Astrocyte of the cerebellum (primary cell): ENCODE measurements at regions not wholly inside any gene's neighbourhood (a gene's known extent, or its start where the extent isn't known, plus 50 kb on each side); places are given as distances from the start of the nearest gene placed in this dataset.

Source experiments
- DNase-seq: peaks from one replicate; pipeline ENCODE4 v3.0.0-alpha.2; 2011; ENCODE audit warnings: low read depth
- H3K4me3 ChIP-seq: 2 replicates; pipeline ENCODE4 v1.5.1; 2011; ENCODE audit warnings: mild to moderate bottlenecking, low read depth, low read length, moderate library complexity
- CTCF ChIP-seq: IDR thresholded peaks from 2 replicates; pipeline ENCODE4 v1.5.1; 2012; ENCODE audit warnings: low read length, low read depth, moderate library complexity, mild to moderate bottlenecking; ENCODE audit errors: missing control alignments
- in situ Hi-C: cut with HindIII; loops from 2 replicates; pipeline ENCODE4 v1.10.0; 2017; ENCODE audit warnings: low sequenced_read_pairs

- no peak for TF ChIP-seq CTCF
- in situ Hi-C loops, result loop anchor here (5.0 kb wide), 1 partner anchor 35 kb away; no protein-coding TSS in a partner anchor
- no peak overlapping the region for H3K4me3 ChIP-seq
- DNase-seq, result no peak
Measured at GRCh38 chr9:75612205-75612604, 278.3 kb upstream of the PCSK5 start.

- DNase-seq, result no peak
- no peak for TF ChIP-seq CTCF
- in situ Hi-C loops, result loop anchor here (5.0 kb wide), 1 partner anchor 35 kb away; no protein-coding TSS in a partner anchor
- no peak overlapping the region for H3K4me3 ChIP-seq
Measured at GRCh38 chr9:75612754-75613153, 277.7 kb upstream of the PCSK5 start.

GRCh38 chr9:75615284-75615683, 275.2 kb upstream of the PCSK5 start:
- no peak for DNase-seq
- no peak for TF ChIP-seq CTCF
- H3K4me3 ChIP-seq, result no peak overlapping the region
- in situ Hi-C loops, result no loop called here

- in situ Hi-C loops, result no loop called here
- no peak for DNase-seq
- no peak overlapping the region for H3K4me3 ChIP-seq
- TF ChIP-seq CTCF, result no peak
Measured at GRCh38 chr9:75616052-75616451, 274.4 kb upstream of the PCSK5 start.

- no peak overlapping the region for H3K4me3 ChIP-seq
- in situ Hi-C loops, result no loop called here
- no peak for TF ChIP-seq CTCF
- DNase-seq, result no peak
Measured at GRCh38 chr9:75616841-75617566, 273.5 kb upstream of the PCSK5 start.

- DNase-seq, result no peak
- no peak for TF ChIP-seq CTCF
- in situ Hi-C loops, result no loop called here
- no peak overlapping the region for H3K4me3 ChIP-seq
Measured at GRCh38 chr9:75623462-75623861, 267.0 kb upstream of the PCSK5 start.
